GM19463 (cell line): ENCODE measurements at regions not wholly inside any gene's neighbourhood (a gene's known extent, or its start where the extent isn't known, plus 50 kb on each side); places are given as distances from the start of the nearest gene placed in this dataset.

Experiments used
- ATAC-seq: cut with Tn5 transposase; IDR thresholded peaks from one replicate; pipeline ENCODE4 v1.9.1; 2021; ENCODE audit warnings: mild to moderate bottlenecking, moderate library complexity; ENCODE audit not compliant: unreplicated experiment

DNA sequence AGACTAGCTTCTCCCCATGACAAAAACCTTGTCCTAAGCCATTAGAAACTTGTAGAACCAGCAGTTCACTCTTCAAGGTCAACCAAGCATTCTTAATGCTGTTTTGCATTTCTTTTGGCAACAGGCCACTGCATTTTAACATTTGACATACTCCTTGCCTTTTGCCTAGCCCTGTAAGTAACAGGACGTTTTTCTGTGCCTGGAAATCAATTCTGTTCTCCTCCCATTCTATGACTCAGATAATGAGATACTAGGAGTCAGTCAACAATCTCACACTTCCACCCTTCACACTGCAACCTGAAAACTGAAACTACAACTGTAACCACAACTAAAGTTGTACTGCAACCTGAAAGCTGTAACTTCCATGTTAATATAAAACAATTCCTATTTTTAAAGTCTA lies 268.7 kb downstream of the MZT1 start:
- no peak for ATAC-seq

DNA sequence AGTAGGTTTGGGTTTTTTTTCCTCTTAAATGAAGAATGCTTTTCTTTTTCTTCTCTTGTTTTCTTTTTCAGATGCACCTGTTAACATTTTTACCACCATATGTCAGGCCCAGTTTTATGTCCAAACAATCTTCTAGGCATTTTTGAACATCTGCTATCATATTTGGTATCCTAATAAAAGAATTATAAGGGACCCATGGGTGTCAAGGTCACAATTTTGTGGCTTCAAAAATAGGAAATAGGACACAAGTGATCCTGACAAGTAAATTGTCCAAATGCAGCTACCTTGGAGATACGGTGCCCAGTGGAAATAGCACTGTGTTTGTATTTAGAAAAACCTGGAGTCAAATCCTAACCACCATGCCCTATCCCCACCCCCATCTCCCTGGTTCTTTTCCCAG lies 270.3 kb downstream of the MZT1 start:
- ATAC-seq: no peak

DNA sequence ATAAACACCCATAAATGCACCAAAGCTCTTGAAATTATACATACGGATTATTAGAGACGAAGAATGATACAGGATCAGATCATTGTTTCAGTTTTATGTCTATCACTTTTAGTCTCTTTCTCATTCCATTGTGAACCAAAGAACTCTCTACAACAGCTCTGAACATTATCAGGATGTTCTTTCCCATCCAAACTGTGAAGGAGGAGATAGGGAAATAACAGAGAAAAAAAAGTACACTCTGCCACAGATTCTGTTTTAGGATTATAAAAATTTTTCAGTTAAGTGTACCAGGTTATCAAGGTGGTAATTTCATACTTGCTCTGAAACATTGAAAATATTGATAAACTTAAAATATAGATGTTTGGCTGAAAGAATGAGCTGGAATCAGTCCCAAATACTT lies 270.9 kb downstream of the MZT1 start:
- ATAC-seq: no peak

DNA sequence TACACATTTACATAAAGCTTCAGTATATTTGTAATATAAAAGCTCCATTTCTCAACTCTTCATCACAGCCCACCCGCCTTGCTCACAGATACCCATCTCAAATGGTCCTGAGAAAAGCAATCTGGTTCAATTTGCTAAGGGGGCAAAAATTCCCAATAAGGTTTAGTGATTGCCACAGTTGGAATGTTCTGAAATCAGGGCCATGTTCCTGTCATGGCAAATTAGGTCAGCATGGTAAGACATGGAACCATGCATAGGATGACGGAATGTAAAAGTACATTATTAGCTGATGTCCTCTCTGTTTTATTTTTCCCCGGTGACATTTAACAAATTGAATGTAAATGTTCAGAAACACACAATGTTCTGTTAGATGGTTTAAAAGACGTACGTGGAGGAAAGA lies 274.3 kb downstream of the MZT1 start:
- no peak for ATAC-seq

DNA sequence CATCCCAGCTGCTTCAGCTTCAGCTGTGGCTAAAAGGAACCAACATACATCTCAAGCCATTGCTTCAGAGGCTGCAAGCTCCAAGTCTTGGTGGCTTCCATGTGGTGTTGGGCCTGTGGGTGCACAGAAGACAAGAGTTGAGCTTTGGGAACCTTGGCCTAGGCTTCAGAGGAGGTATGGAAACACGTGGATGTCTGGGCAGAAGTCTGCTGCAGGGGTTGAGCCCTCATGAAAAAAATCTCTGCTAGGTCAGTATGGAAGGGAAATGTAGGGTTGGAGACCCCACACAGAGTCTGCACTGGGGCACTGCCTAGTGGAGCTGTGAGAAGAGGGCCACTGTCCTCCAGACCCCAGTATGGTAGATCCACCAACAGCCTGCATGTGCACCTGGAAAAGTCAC lies 279.3 kb downstream of the MZT1 start:
- ATAC-seq: no peak

DNA sequence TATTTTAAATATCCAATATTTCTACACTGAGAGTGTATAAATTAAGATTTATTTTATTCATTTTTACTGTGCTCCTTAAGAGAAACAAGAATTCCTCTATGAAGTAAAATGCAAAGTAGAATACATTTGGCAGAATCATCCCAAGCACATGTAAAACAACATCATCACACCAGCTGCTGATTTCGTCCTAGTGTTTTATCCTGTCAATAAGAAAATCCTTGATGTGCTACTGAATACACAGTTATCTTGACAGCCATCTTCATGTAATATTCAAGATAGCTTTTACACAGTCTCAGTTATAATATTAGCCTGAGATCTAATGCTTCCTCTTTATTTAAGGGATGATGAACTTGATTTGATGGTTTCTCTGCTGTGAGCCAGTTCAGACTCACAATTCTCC lies 282.4 kb downstream of the MZT1 start:
- ATAC-seq: no peak

DNA sequence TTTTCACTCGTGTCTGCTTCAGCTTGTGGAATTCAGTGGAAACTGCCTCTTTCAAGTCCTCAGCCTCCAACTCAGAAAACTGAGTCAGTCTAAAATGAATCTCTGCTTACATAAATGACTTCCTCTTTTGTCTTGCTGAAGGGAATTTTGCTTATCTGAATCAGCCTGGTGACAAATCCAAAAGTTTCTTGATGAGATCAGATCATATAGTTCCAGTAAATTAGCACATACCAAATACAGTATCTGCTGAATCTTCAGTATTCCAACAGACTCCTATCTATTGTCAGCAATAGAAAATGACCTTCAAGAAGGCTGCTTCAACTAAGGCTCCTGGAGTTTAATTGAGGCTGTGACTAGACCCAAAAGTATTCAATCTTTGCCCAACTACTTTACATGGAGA lies 290.0 kb downstream of the MZT1 start:
- no peak for ATAC-seq

DNA sequence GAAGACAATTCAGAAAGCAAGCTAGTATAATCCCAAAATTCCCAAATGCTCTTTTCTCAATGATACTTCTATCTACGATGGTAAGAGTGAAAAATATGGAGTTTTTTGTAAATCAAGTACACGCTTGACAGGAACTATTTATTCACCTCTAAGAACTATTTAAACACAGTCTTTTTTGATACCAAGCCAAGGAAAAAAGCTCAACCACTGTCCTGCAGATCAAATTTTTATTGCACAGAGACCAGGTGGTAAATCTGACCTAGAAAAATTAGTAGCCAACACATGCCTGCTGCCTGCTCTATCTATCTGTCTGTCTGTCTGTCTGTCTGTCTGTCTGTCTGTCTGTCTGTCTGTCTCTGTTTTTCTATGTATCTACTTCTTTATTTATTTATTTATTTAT lies 292.2 kb downstream of the MZT1 start:
- no peak for ATAC-seq

DNA sequence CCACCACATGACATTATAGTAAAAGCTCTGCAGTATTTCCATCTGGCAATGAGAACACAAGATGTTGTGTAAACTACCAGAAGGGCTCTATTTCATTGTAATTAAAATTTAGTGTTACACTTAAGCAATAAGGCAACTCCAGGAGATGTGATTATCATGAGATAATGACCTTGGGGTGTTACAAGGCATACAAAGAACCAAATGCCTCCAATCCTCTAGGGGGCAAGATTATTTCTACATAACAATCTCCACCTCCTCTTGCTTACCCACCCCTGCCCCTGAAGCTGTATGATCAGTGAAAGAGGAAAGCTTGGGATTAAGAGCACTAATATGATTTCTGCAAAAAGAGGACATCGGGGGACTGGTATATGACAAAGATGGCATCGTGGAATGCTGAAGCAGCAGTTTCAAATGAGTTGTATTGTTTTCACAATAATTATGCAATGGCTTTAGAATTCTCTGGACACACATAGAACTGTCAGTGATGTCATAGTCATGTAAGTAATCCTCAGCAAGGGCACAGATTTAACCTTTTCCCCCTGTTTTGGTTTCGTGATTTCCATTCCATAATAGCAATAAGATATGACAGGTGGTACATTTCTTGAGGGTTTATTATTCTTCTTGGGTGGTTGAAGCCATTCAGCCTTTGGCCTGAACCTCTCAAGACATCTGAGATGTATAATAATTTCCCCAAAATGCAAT lies 295.3 kb downstream of the MZT1 start:
- no peak for ATAC-seq

DNA sequence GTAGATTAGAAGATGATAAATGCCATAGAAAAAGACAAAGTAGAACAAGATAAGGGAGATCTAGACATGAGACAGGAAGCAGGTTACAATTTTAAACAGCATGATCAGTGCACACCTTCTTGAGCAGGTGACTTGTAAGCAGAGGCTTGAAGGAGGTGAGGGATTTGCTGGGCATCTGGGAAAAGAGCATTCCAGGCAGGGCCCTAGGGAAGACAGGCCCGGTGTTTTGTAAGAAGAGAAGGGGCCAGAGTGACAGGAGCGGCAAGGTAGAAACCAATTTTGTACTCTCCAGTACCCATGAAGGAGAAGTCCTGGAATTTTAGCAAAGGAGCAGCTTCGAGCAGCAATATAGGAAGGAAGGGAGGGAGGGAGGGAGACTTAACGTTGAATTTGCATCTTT lies 296.5 kb downstream of the MZT1 start:
- ATAC-seq: no peak

DNA sequence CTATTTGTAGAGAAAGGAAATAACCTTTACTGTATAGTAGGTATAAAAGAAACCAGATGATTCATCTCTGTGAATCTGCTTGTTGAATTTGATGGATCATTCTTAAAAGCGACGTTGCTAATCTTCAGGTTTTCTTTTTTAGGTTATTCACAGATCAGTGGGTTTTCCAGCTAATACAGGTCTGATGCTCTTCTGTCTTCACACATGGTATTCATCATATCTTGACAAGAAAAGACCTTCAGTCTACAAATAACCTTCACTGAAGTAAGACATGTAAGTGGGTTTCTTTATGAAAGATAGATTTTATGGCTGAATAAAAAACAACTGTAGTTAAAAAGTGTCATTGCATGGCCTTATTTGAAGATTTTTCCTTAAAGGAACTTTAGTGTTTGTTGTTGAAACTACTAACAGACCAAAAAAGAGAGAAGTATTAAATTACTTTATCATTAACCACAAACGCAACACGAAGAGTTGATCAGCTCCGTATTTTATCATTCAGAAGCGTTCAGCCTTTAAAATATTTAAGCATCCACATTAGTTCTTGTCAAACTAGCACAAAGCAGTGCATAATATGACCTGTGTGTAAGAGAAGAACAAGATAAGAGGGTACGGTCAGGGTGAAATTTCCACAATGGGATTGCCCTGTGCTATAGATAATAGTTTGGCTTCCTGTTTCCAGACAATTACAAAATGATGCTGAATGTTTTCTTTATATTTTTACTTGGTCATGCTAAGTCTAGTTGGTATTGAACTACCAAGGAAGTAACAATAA lies 299.5 kb downstream of the MZT1 start:
- ATAC-seq: no peak

DNA sequence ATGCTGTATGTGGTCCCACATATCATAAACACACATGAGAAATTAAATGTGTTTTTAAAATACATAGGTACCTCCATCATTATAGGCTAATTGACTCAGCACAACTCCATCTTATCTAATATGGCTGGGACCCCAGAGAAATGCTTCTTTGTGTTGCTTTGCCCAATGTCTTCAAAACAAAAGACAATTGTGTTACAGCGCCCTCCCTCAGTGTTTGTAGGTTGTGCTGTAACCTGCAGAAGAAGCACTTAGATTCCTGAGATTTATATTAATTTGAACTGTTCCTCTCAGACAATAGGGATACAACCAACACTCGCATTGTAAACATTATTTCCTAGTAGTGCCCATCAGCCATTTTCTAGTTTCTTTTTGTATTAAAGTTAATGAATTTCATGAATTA lies 303.4 kb downstream of the MZT1 start:
- ATAC-seq: no peak

DNA sequence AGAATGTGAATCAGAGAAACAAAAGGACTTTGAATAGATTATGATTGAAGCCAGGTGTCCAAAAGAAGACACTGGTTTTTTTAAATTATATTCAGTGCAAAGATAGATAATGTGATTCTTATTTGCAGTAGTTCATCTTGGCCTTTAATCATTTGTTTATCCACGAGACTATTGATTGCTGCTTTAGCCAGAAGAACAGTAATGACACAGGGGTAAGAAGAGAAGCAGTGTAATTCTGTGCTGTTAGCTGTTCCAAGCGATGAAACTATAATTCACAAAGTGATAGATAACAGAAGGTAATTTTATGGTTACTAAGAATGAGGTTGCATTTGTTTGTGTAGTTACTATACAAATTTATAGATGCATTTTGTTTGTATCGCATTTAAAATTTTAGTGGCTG lies 311.6 kb downstream of the MZT1 start:
- no peak for ATAC-seq

DNA sequence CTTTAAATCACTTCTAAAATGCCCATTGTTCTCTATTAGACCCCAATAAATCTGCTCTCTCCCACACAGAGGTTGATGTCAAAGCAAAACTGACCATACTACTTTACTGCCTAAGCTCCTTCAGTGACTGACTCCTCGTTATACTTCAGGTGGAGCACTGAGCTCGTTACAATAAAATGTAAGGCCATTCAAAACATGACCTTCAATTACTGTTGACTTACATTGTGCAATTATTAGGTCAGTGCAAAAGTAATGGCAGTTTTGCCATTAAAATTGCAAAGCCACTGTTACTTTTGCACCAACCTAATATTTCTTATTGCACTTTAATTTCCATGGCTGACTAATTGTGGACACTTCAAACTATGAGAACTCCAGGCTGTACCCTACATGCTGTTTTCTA lies 314.9 kb downstream of the MZT1 start:
- no peak for ATAC-seq

DNA sequence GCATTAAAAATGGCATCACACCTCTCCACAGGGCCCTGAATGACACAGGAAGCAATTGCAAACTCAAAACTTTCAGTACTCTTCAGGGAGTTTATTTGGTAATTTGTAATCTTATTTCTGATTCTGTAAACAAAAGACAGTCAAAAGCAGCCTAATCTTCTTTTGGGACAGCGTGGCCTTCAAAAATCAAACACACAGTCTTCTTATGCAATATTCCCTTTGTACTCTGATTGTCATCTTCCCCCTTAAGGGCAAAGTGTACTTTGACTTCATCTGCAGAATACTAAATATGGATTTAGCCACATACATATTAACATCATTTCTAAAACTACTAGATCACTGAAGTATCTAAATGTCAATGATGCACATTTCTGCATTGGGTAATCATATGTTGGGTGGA lies 322.0 kb downstream of the MZT1 start:
- no peak for ATAC-seq

DNA sequence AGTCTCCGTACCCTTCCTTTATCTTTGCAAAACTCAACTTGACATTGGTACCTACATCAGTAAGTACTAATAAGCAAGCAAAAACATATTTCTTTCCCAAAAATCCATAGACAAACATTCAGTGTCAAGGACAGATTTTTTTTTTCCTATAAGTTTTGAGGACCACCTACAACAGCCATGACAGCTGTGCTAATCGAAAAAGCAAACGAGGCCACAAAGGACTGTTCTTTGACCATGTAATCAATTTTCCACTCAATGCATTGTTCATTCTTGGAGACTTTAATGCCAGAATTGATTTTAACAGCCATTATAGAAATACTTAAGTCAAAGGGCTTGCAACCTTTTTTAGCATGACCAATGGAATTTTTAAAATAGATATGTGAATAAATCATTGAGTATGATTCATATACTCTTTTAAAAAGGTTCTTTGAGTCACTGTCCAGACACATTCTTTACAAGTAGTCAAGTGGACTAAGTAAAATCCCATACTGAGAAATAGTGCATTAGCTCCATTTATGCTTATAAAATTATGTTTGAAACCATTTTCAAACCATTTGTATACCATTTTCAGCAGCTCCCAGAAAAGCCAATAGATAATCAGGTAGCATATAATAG lies 323.9 kb downstream of the MZT1 start:
- no peak for ATAC-seq

DNA sequence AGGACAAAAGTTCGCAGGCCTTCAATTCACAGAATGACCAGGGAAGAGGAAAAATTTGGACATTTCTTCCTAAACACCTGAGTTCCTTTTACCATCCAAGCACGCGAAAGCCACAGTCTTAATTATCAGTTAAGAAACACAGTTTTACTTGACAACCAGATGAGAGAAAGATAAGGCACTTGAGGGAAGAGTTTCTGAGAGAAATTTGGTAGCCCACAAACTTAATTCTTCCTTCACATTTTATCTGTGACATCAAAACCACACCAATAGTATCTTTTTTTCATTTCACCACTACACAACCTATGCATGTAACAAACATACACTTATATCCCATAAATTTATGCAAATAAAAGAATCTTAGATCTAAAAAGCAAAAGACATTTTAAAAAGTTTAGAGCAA lies 326.6 kb downstream of the MZT1 start:
- no peak for ATAC-seq

DNA sequence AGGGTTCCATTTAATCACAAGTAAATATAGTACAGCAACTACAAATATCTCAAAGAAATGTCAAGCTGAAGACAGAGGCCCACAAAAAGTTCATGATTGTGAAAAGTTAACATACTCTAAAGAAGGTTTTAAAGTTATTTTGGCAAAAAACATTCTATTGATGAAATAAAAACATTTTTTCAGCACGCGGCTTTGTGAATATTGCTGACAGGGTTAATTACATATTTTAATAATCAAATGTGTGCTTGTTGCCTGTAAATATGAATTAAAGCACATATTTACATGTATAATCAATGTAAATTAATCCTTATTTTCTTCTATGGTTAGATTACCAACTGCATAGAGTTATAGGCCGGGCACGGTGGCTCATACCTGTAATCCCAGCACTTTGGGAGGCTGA lies 328.1 kb downstream of the MZT1 start:
- no peak for ATAC-seq

DNA sequence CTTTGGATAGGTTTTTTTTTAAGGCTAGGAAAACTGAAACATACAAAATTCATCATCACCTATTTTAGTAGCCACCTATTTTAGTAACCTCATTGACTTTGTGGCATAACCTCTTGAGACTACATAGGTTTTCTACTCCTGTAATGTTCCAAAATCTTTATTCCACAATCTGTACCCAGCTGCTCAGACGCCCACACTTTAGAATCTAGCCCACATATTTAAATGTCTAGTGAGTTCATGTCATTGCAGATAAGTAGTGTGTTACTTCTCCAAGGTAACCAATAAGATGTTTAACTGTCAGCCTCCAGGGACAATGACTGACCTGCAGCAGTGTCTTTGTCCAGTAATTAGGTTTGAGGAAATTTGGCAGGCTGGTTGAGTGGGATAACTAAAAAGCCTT lies 330.2 kb downstream of the MZT1 start:
- ATAC-seq: no peak

DNA sequence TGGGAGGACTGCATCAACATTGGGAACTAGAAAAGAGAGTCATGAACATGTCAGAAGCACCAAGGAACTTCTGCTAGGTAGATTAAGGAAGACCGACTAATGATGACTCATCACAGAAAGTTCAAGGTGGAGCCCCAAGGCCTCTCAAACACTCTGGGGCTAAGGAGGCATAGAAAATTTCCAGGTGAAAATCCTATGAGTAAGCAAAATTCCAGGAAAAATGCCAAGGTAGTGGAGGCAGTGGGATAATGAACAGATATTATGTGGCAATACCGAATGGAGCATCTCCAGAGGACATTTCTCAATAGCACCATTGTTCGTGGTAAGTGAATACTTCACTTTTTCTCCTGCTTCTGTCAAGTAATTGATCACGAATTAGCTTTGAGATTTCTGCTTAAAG lies 336.5 kb downstream of the MZT1 start:
- ATAC-seq: no peak

DNA sequence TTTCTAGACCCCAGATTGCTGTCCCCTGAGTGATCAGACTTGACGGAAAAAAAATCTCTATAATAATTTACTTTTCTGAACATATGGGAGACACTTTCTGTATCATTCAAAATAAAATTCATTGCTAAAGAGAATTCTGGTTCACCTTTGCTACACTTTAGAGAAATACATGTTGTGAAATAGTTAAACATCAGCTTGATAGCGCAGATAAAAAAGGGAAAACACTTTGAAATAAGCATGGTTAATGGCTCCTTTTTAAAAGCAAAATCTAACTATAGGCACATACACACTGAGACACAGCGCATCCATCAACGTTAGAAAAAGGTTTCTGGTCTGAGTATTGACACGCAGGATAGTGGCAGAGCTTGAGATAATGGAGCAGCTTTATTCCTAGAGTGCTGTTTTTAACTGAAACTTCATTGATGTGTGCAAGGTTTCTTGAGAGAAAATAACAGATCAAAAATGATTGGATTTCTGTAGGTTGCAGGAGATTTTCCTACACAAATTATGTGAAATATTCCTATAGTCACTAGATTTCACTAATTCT lies 341.2 kb downstream of the MZT1 start:
- no peak for ATAC-seq

DNA sequence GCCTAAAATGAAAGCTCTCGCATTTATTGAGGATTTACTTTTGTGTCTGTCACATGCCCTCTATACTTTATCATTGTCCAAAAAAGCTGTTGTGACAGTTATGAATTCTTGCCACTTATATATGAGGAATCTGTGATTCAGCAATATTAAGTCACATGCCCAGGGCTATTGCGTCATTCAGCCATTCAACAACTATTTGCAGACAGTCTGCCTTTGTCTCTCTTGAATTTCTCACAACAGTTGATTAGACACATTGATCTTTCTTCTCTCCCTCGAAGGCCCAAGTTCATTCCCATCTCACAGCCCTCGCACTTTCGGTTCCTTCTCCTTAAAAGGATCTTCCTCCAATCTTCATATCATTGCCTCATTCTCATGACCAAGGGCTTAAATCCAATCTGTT lies 342.6 kb downstream of the MZT1 start:
- no peak for ATAC-seq
